Upper lobe of left lung (tissue), 6 donors: ENCODE measurements at regions not wholly inside any gene's neighbourhood (a gene's known extent, or its start where the extent isn't known, plus 50 kb on each side); places are given as distances from the start of the nearest gene placed in this dataset.

Experiments used
- ATAC-seq, 2 donors: fragments of 200-7000 bp; cut with Tn5 transposase; one replicate each; pipeline ENCODE4 v1.9.1; 2022; ENCODE audit warnings: mild to moderate bottlenecking in 2 of 2, moderate library complexity in 2 of 2; ENCODE audit not compliant: low FRiP score in 2 of 2
- DNase-seq, 2 donors: peaks; one replicate each; pipeline ENCODE4 v3.0.0-alpha.2; 2019 to 2020
- H3K27ac ChIP-seq, 4 donors: fragments of 200-600 bp; sonication (generic); one replicate each; pipeline ENCODE4 v1.5.1; 2016 to 2019
- H3K27me3 ChIP-seq, 4 donors: fragments of 200-600 bp; sonication (generic); one replicate each; pipeline ENCODE4 v1.5.1; 2017 to 2019
- H3K36me3 ChIP-seq, 4 donors: fragments of 200-600 bp; sonication (generic); one replicate each; pipeline ENCODE4 v1.5.1; 2016 to 2019
- H3K4me1 ChIP-seq, 4 donors: fragments of 200-600 bp; sonication (generic); one replicate each; pipeline ENCODE4 v1.5.1; 2018 to 2019
- H3K4me3 ChIP-seq, 4 donors: fragments of 200-600 bp; sonication (generic); one replicate each; pipeline ENCODE4 v1.5.1; 2017 to 2019; ENCODE audit warnings: mild to moderate bottlenecking in 2 of 4, moderate library complexity in 1 of 4
- H3K9me3 ChIP-seq, 4 donors: fragments of 200-600 bp; sonication (generic); one replicate each; pipeline ENCODE4 v1.5.1; 2018 to 2019
- EP300 ChIP-seq, 4 donors: sonication (generic); formaldehyde crosslinking; IDR thresholded peaks; one replicate each; pipeline ENCODE4 v1.5.1; 2017; ENCODE audit warnings: antibody characterized with exemption in 4 of 4, control low read depth in 2 of 4
- POLR2A ChIP-seq, 4 donors: fragments of 450-650 bp; IDR thresholded peaks; one replicate each; pipeline ENCODE4 v1.5.1; 2016 to 2017; ENCODE audit warnings: antibody characterized with exemption in 4 of 4, mild to moderate bottlenecking in 2 of 4
- POLR2AphosphoS5 ChIP-seq, 2 donors: sonication (generic); formaldehyde crosslinking; IDR thresholded peaks; one replicate each; pipeline ENCODE4 v1.5.1; 2017; ENCODE audit warnings: antibody characterized with exemption in 2 of 2
- WGBS, 2 donors: methylation state at CpG; one replicate each; pipeline ENCODE4 v1.1.5; 2017 to 2018; 5-methylcytosine and 5-hydroxymethylcytosine counted together
- TF ChIP-seq, protein P1 (sequence below), 6 experiments: fragments of 450-650 bp in 4 of 6; fragments of 200-600 bp in 2 of 6; sonication (generic) in 2 of 6; IDR thresholded peaks; one replicate each; pipeline ENCODE4 v1.5.1; 2016 to 2019; ENCODE audit warnings: antibody characterized with exemption in 6 of 6
- donor health status: DM: no; HTN: no; CAD: no; lungs with moderate emphysema.
- donor health status: DM: no; HTN: yes; CAD: no; lungs with severe emphysema.

DNA sequence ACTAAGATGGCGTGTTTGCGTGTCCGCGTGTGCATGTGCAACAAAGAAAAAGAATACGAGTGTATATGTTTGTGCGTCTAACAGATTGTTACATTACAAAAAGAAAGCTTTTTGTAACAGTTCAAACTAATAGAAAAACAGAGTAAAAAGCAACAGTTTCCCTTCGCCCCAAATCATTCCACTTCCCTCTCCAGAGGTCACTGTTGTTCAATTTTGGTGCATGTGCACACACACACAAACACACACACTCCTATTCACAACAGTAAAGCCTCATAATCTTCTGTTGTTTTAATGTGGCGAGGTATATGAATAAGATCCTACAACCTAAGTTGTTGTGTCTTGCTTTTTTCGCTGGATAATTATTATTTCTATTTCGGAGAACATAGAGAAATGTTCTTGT is 357.3 kb upstream of the SLC8A1 start:
- DNase-seq (no peak), ATAC-seq (no peak)
- Histone ChIP-seq H3K36me3 (no peaks in the 10 kb centered on the region), H3K9me3 (no peaks in the 10 kb centered on the region), H3K4me3 (no peak overlapping the region), H3K27ac (no peak overlapping the region), H3K27me3 (no peaks in the 10 kb centered on the region), H3K4me1 (no peaks in the 10 kb centered on the region)
- WGBS, 2 donors: 85 to 93% methylated on average over 10 of the region's 10 CpGs
- TF ChIP-seq POLR2AphosphoS5 (IDR thresholded peaks at IDR 0.05) (no peak), EP300 (IDR thresholded peaks at IDR 0.05) (no peak), POLR2A (IDR thresholded peaks at IDR 0.05) (no peak)
- TF ChIP-seq, protein P1, sequence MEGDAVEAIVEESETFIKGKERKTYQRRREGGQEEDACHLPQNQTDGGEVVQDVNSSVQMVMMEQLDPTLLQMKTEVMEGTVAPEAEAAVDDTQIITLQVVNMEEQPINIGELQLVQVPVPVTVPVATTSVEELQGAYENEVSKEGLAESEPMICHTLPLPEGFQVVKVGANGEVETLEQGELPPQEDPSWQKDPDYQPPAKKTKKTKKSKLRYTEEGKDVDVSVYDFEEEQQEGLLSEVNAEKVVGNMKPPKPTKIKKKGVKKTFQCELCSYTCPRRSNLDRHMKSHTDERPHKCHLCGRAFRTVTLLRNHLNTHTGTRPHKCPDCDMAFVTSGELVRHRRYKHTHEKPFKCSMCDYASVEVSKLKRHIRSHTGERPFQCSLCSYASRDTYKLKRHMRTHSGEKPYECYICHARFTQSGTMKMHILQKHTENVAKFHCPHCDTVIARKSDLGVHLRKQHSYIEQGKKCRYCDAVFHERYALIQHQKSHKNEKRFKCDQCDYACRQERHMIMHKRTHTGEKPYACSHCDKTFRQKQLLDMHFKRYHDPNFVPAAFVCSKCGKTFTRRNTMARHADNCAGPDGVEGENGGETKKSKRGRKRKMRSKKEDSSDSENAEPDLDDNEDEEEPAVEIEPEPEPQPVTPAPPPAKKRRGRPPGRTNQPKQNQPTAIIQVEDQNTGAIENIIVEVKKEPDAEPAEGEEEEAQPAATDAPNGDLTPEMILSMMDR (IDR thresholded peaks at IDR 0.05): no peak

GRCh38 chr2:40814616-40815015 is 362.7 kb upstream of the SLC8A1 start:
- Histone ChIP-seq H3K36me3 (no peaks in the 10 kb centered on the region), H3K9me3 (no peaks in the 10 kb centered on the region), H3K4me1 (no peaks in the 10 kb centered on the region), H3K27ac (no peak overlapping the region), H3K27me3 (no peaks in the 10 kb centered on the region), H3K4me3 (no peak overlapping the region)
- no peak for DNase-seq
- ATAC-seq: no peak
- WGBS, 2 donors: 74 to 79% methylated on average over 2 of the region's 2 CpGs
- TF ChIP-seq, protein P1 (IDR thresholded peaks at IDR 0.05): no peak
- no peak for TF ChIP-seq POLR2AphosphoS5 (IDR thresholded peaks at IDR 0.05)
- TF ChIP-seq POLR2A (IDR thresholded peaks at IDR 0.05): no peak
- no peak for TF ChIP-seq EP300 (IDR thresholded peaks at IDR 0.05)

GRCh38 chr2:40820319-40820718 is 368.4 kb upstream of the SLC8A1 start:
- Histone ChIP-seq H3K4me3 (no peak overlapping the region), H3K9me3 (no peaks in the 10 kb centered on the region), H3K27ac (no peak overlapping the region), H3K27me3 (no peaks in the 10 kb centered on the region), H3K36me3 (no peaks in the 10 kb centered on the region), H3K4me1 (no peaks in the 10 kb centered on the region)
- DNase-seq (no peak), ATAC-seq (no peak)
- no peak for TF ChIP-seq EP300 (IDR thresholded peaks at IDR 0.05)

GRCh38 chr2:40823478-40823877 is 371.6 kb upstream of the SLC8A1 start:
- TF ChIP-seq, protein P1 (IDR thresholded peaks at IDR 0.05): no peak
- TF ChIP-seq POLR2A (IDR thresholded peaks at IDR 0.05): no peak
- no peak for TF ChIP-seq EP300 (IDR thresholded peaks at IDR 0.05)
- no peak for TF ChIP-seq POLR2AphosphoS5 (IDR thresholded peaks at IDR 0.05)
- H3K4me3 ChIP-seq: no peak overlapping the region
- no peaks in the 10 kb centered on the region for H3K27me3 ChIP-seq
- no peaks in the 10 kb centered on the region for H3K9me3 ChIP-seq
- ATAC-seq (no peak), DNase-seq (no peak)
- no peak overlapping the region for H3K27ac ChIP-seq
- no peaks in the 10 kb centered on the region for H3K36me3 ChIP-seq
- H3K4me1 ChIP-seq: no peaks in the 10 kb centered on the region
- WGBS, 2 donors: 69 to 75% methylated on average over 3 of the region's 3 CpGs

DNA sequence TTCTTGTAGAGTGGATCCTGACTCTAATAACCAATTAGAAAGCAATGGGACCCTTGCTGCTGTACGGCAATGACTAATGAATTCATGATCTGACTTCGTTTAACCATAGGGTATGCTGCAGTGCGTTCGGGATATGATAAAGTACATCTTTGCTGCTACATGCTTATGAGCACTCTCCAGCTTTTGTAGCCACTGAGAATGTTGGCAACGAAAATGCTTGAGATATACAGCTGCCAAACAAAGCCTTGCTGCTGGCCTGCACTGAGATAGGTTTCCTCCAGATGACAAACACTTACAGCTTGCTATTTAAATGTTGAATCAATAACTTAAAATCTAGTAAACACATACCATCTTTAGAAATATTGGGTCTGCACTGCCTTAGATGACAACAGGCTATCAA is 372.4 kb upstream of the SLC8A1 start:
- no peak for DNase-seq

More for the DNA sequence above, 372.4 kb upstream of the SLC8A1 start:
- H3K27me3 ChIP-seq: no peaks in the 10 kb centered on the region
- 71 to 73% methylated on average over 5 of the region's 5 CpGs for WGBS, 2 donors
- no peak overlapping the region for H3K4me3 ChIP-seq
- H3K4me1 ChIP-seq: no peaks in the 10 kb centered on the region
- H3K9me3 ChIP-seq: no peaks in the 10 kb centered on the region
- no peak for ATAC-seq
- H3K27ac ChIP-seq: no peak overlapping the region
- TF ChIP-seq POLR2AphosphoS5 (IDR thresholded peaks at IDR 0.05) (no peak), POLR2A (IDR thresholded peaks at IDR 0.05) (no peak), EP300 (IDR thresholded peaks at IDR 0.05) (no peak)
- TF ChIP-seq, protein P1 (IDR thresholded peaks at IDR 0.05): no peak
- no peaks in the 10 kb centered on the region for H3K36me3 ChIP-seq
